ENCODE measurements at regions not wholly inside any gene's neighbourhood (a gene's known extent, or its start where the extent isn't known, plus 50 kb on each side); places are given as distances from the start of the nearest gene placed in this dataset.
"Not testable (repeated sequence)": the region's sequence is repeated elsewhere in the genome, so short reads cannot be mapped to it uniquely, and the experiment has no call there.

DNA sequence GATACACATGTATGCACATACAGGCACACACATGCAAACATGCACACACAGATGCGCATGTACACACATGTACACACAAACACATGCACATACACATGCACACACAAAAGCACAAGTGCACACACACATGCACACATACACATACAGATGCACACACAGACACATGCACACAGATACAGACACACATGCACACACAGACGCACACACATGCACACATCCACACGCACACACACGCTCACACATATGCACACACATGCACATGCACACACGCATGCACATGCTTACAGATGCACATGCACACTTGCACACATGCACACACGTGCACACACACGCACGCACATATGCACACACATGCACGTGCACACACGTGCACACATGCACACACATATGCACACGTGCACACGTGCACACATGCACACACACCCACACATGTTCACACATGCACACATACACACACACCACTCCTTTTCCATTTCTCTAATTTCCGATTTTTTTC lies 283.8 kb upstream of the FRG2C start:
- ChIA-PET SMC1A (ENCODE audit: uncharacterized antibody, unreplicated experiment) (no interaction called here), POLR2A (no interaction called here), CTCF (no interaction called here), RAD21 (ENCODE audit: unreplicated experiment) (no interaction called here)
- Histone ChIP-seq H3K4me1 (ENCODE audit: control insufficient read depth, insufficient read depth, low read length) (no peaks in the 10 kb centered on the region), H3K9ac (ENCODE audit: control insufficient read depth, insufficient read depth, low read length) (no peak overlapping the region), H3K9me3 (replicated peaks; ENCODE audit: control insufficient read depth, insufficient read depth, low read length) (no peaks in the 10 kb centered on the region), H4K20me1 (ENCODE audit: control insufficient read depth, insufficient read depth) (no peaks in the 10 kb centered on the region), H3K27ac (ENCODE audit: control insufficient read depth, insufficient read depth) (no peak overlapping the region), H3K79me2 (ENCODE audit: control insufficient read depth, insufficient read depth, low read length) (no peaks in the 10 kb centered on the region), H3K4me3 (no peak overlapping the region), H3K27me3 (replicated peaks in 1 of 2; ENCODE audit: control insufficient read depth in 2 of 2, insufficient read depth in 2 of 2, low read length in 1 of 2) (no peaks in the 10 kb centered on the region), H2AFZ (ENCODE audit: control insufficient read depth, low read depth, low read length) (no peak overlapping the region), H3K4me2 (ENCODE audit: control insufficient read depth, insufficient read depth) (no peak overlapping the region), H3K36me3 (ENCODE audit: control insufficient read depth in 2 of 2, insufficient read depth in 2 of 2, low read length in 1 of 2) (no peaks in the 10 kb centered on the region)
- ATAC-seq, result no peak
- in situ Hi-C loops (cut with MboI) (no loop called here), intact Hi-C loops (cut with micrococcal nuclease; ENCODE audit: unreplicated experiment) (no loop called here)
- no peak for DNase-seq (ENCODE audit: low read depth, low spot score)
- no TSS peak for BruUV-seq (replicated peaks)
- TF ChIP-seq, protein P1, sequence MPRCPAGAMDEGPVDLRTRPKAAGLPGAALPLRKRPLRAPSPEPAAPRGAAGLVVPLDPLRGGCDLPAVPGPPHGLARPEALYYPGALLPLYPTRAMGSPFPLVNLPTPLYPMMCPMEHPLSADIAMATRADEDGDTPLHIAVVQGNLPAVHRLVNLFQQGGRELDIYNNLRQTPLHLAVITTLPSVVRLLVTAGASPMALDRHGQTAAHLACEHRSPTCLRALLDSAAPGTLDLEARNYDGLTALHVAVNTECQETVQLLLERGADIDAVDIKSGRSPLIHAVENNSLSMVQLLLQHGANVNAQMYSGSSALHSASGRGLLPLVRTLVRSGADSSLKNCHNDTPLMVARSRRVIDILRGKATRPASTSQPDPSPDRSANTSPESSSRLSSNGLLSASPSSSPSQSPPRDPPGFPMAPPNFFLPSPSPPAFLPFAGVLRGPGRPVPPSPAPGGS (IDR thresholded peaks at IDR 0.05; ENCODE audit: borderline replicate concordance, insufficient read depth, low read depth, low read length, poor library complexity, severe bottlenecking), result peak; percentile 84
- no peak for TF ChIP-seq SMAD1 (IDR thresholded peaks at IDR 0.05; ENCODE audit: low read depth, partially characterized antibody)
- FAIRE-seq, result no peak
- 69% methylated on average over 13 of the region's 13 CpGs for WGBS (ENCODE audit: insufficient coverage, insufficient replicate concordance, low lambda C conversion rate, missing lambda C conversion rate)

DNA sequence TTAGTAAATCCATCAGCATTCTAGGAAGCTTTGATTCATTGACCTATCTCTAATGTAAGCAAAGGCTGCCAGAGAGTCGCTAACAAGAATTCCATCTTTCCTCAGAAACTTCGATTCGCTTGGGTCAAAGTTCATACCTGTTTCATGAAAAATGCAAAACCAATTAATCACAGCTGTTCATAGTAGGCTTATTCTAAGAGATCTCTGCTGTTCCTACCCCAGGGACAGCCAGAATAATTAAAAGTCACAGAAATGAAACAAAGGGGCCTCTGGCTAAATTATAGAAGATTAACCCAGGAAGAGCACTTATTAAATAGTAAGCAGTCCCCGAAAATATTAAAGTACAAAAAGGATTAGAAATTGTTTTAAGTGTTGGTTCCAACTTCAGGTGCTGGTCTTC lies 280.1 kb upstream of the FRG2C start:
- SMC1A ChIA-PET (ENCODE audit: uncharacterized antibody, unreplicated experiment); FAIRE-seq; H3K27ac ChIP-seq (ENCODE audit: control insufficient read depth, insufficient read depth); H3K9ac ChIP-seq (ENCODE audit: control insufficient read depth, insufficient read depth, low read length); H3K27me3 ChIP-seq (replicated peaks in 1 of 2; ENCODE audit: control insufficient read depth in 2 of 2, insufficient read depth in 2 of 2, low read length in 1 of 2); H3K9me3 ChIP-seq (replicated peaks; ENCODE audit: control insufficient read depth, insufficient read depth, low read length); in situ Hi-C loops (cut with MboI); H3K4me1 ChIP-seq (ENCODE audit: control insufficient read depth, insufficient read depth, low read length); H3K36me3 ChIP-seq (ENCODE audit: control insufficient read depth in 2 of 2, insufficient read depth in 2 of 2, low read length in 1 of 2); DNase-seq (ENCODE audit: low read depth, low spot score); H4K20me1 ChIP-seq (ENCODE audit: control insufficient read depth, insufficient read depth); RAD21 ChIA-PET (ENCODE audit: unreplicated experiment); POLR2A ChIA-PET; BruUV-seq (replicated peaks); H3K4me2 ChIP-seq (ENCODE audit: control insufficient read depth, insufficient read depth); H2AFZ ChIP-seq (ENCODE audit: control insufficient read depth, low read depth, low read length); CTCF ChIA-PET; H3K4me3 ChIP-seq; H3K79me2 ChIP-seq (ENCODE audit: control insufficient read depth, insufficient read depth, low read length); intact Hi-C loops (cut with micrococcal nuclease; ENCODE audit: unreplicated experiment); ATAC-seq: not testable (repeated sequence)
- 40% methylated on average over 4 of the region's 4 CpGs for WGBS (ENCODE audit: insufficient coverage, insufficient replicate concordance, low lambda C conversion rate, missing lambda C conversion rate)

DNA sequence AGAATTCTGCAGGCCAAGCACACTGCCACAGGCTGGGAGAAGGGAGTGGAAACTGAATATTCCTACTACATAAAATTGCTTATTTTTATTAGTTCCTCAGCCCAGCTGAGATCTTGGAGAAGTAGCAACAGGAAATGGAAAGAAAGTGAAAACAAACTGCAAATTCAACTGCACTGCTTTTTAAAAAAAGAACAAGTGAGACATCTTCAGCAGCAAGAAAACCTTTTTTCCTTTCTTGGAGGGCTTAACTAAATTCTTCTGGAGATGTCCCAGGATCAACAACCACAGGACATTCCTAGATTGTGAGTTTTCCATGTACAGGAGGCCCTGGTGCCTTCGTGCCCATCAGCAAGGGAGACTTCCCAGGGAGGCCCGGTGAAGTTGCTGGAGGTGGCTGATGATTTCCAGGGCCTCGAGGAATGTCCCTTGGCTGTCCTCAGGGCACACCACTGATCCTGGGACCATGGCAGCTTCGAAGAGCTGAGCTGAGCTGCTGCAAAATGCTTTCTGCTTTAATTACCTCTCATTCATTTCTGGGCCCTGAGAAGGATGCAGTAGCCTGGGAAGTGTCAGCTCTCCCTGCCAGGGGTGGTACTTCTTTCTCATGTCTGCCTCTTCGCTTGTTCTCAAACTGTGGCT lies 275.5 kb upstream of the FRG2C start:
- H3K36me3 ChIP-seq (ENCODE audit: control insufficient read depth in 2 of 2, insufficient read depth in 2 of 2, low read length in 1 of 2); BruUV-seq (replicated peaks); H3K79me2 ChIP-seq (ENCODE audit: control insufficient read depth, insufficient read depth, low read length); H2AFZ ChIP-seq (ENCODE audit: control insufficient read depth, low read depth, low read length); H3K27me3 ChIP-seq (replicated peaks in 1 of 2; ENCODE audit: control insufficient read depth in 2 of 2, insufficient read depth in 2 of 2, low read length in 1 of 2); FAIRE-seq; intact Hi-C loops (cut with micrococcal nuclease; ENCODE audit: unreplicated experiment); DNase-seq (ENCODE audit: low read depth, low spot score); H3K4me1 ChIP-seq (ENCODE audit: control insufficient read depth, insufficient read depth, low read length); RAD21 ChIA-PET (ENCODE audit: unreplicated experiment); H3K27ac ChIP-seq (ENCODE audit: control insufficient read depth, insufficient read depth); H3K4me3 ChIP-seq; H3K9me3 ChIP-seq (replicated peaks; ENCODE audit: control insufficient read depth, insufficient read depth, low read length); in situ Hi-C loops (cut with MboI); H3K9ac ChIP-seq (ENCODE audit: control insufficient read depth, insufficient read depth, low read length); POLR2A ChIA-PET; ATAC-seq; H4K20me1 ChIP-seq (ENCODE audit: control insufficient read depth, insufficient read depth); H3K4me2 ChIP-seq (ENCODE audit: control insufficient read depth, insufficient read depth): not testable (repeated sequence)
- WGBS (ENCODE audit: insufficient coverage, insufficient replicate concordance, low lambda C conversion rate, missing lambda C conversion rate), result 32% methylated on average over 4 of the region's 5 CpGs
- ChIA-PET SMC1A (ENCODE audit: uncharacterized antibody, unreplicated experiment) (interaction anchor here (0.6 kb wide), 1 partner anchor 17 kb away, joined by 3 read pairs; no protein-coding TSS in a partner anchor), CTCF (interaction anchor here (0.6 kb wide), 1 partner anchor 471 kb away, joined by 3 read pairs; no protein-coding TSS in a partner anchor)

Measured in GM12878 (cell line).